GM12874 (cell line): ENCODE measurements at regions not wholly inside any gene's neighbourhood (a gene's known extent, or its start where the extent isn't known, plus 50 kb on each side); places are given as distances from the start of the nearest gene placed in this dataset.

Experiments
- TF ChIP-seq, protein P1 (sequence below): IDR thresholded peaks from 2 replicates; pipeline ENCODE4 v1.5.1; 2011; ENCODE audit warnings: low read depth, mild to moderate bottlenecking, control low read depth, low read length, moderate library complexity; ENCODE audit not compliant: insufficient read depth

DNA sequence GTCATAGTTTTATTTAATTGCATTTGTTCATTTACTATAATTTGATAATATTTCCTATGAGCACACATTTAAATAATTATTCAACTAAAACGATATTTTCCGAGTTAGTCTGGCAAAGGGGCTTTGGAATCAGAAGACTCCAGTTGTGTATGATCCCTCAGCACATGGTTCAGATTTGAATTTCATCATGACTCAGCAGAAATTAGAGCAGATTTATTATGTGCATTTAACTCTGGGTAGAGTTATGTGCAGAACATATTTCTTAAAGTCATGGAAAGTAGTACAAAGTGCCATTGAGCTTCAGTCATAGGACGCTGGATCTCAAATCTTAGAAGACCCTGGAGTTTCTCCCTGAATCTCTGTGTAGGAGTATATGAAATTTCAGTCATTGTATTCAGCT is 106.7 kb downstream of the ADCYAP1 start:
- TF ChIP-seq, protein P1, sequence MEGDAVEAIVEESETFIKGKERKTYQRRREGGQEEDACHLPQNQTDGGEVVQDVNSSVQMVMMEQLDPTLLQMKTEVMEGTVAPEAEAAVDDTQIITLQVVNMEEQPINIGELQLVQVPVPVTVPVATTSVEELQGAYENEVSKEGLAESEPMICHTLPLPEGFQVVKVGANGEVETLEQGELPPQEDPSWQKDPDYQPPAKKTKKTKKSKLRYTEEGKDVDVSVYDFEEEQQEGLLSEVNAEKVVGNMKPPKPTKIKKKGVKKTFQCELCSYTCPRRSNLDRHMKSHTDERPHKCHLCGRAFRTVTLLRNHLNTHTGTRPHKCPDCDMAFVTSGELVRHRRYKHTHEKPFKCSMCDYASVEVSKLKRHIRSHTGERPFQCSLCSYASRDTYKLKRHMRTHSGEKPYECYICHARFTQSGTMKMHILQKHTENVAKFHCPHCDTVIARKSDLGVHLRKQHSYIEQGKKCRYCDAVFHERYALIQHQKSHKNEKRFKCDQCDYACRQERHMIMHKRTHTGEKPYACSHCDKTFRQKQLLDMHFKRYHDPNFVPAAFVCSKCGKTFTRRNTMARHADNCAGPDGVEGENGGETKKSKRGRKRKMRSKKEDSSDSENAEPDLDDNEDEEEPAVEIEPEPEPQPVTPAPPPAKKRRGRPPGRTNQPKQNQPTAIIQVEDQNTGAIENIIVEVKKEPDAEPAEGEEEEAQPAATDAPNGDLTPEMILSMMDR = no peak

DNA sequence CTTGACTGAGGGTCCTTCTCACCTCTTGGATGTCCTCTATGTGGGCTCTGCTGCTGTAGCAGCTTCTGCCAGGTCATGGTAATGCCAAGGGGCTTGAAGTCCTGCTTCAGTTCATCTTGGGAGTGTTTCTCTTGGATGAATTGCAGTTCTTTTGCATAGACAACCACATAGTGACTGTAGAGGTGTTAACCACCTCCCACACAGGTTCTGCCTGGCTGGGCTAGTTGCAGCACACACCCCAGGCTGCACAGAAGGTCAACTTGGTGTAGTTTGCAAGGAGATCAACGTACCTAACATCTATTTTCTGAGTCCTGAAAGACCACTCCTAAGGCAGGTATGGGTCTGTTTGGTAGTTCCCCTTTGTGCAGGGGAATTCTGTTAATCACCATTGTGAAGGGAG is 108.1 kb downstream of the ADCYAP1 start:
- TF ChIP-seq, protein P1 = no peak

DNA sequence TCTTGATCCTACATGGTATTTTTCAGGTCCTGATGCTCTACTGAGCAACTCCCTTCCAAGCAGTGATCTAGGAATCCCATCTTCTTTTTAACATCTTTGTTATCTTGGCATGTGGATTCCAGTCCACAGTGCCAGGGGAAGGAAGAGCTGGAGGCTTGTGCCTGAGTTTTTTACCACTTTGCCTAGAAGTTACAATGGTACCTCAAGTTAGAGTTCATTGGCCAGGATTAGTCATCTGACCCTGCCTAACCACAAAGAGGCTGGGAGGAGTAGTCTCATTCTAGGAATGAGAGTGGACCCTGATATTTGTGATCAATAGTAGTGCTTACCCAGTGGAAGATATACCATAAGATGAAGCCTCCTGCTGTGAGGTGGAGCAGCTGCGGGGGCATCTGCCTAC is 109.3 kb downstream of the ADCYAP1 start:
- TF ChIP-seq, protein P1 = no peak

DNA sequence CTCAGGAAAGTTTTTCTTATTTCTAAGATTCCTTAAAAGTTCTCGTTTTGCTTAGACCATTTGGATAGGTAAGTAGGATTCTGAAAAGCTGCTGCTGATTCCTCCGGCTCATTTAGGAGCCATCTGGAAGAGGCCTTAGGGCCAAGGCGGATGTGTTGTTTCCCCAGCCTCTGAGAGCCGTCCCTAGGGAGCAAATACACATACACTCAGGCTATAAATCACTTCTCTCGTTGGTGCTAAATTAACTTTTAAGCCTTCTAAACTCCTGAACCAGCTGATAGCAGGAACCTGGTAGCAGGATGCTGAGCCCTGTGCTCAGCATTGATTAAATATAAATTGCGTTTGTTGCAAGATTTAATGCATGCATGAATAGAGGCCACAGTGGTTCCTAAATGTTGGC is 109.8 kb downstream of the ADCYAP1 start:
- TF ChIP-seq, protein P1 = no peak

DNA sequence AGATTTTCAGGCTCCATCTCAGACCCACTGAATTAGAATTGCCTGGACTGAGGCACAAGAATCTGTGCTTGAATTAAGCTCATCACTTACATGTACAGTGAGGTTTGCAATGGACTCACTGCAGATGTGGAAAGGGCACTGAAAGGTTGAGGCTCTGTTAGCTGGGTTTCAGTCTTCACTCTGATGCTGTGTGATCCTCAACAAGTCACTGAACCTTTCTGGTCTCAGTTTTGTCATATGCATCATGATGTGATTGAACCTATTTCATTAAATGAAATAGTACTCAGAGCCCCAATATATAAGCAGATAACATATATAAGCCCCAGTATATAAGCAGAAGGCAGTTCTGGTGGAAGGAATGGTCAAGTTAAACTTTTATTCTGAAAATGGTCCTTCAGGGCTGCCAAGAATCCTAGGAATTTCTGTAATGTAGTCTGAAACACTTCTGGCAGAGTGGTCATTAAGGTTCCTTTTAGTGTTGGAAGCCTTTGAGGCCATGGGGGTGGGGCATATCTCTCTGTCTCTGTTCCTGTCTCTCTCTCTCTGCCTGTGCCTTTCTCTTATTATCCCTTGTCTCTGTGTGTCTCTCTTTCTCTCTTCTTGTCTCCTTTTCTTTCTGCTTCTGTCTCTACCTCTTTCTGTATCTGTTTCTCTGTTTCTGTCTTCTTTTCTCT is 110.4 kb downstream of the ADCYAP1 start:
- TF ChIP-seq, protein P1 = no peak

DNA sequence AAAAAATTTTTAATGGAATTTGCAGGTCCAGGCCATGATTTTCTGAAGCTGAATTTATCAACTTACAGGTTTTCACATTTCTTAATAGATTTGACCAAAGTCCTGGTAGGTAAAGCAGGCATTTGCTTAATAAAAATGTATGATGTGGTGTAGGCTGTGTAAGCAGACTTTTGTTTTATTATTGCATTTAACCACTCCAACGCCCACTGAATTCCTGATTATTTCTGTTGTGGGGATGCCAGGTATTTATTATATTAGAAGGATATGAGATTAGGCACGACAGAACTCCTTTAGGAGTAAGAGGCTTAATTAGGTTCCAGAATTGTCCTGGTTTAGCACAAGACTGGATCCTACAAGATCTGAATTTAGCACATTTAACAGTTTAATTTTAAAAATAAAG is 111.1 kb downstream of the ADCYAP1 start:
- TF ChIP-seq, protein P1 = no peak

DNA sequence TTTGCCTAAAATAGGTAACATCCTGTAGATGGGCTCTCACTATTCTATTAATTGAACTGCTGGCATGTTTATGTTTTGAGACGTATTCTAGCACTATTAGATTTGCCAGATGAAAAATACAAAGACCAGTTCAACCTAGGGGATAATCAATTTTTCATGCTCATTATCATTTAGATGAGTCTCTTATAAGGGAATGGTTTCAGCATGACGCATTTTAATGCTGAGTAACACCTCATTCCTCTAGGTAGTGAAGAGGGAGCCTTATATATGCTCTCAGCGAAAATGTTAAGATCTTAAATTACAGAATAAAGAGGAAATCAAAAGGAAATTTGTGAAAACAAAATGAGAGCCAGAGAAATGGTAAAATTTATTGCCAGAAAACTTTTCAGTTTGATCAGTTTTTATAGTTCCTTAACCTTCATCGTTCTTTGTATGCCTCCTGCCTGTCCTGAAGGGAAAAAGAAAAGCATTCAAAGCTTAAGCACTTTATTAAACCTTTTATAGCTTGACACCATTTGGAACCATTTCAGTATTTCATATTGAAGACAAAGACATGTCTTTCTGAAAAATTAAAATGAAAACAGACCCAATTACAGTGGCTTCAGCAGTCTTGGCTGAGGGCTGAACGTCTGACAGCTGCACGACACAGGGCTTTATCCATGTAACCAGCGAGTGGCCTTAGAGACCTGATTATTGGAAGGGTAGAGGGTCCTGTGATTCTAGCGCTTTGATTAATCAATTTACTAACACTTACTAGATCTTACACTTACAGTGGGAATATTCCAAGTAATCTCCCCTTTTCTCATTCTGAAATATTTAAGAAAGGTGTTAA is 112.8 kb downstream of the ADCYAP1 start:
- TF ChIP-seq, protein P1 = no peak
